Stimulated activated CD8-positive, alpha-beta memory T cell treated with anti-CD3 and anti-CD28 coated beads, Interleukin-4, amount 100 ng/mL, for 1 hour (primary cell): ENCODE measurements at regions not wholly inside any gene's neighbourhood (a gene's known extent, or its start where the extent isn't known, plus 50 kb on each side); places are given as distances from the start of the nearest gene placed in this dataset.

Experiments used
- DNase-seq, 2 donors: peaks; one replicate each; pipeline ENCODE4 v3.0.0-alpha.2; 2020; ENCODE audit warnings: low read depth in 2 of 2, low spot score in 1 of 2

GRCh38 chr10:128280271-128280670 lies 154.0 kb upstream of the MKI67 start:
- DNase-seq, result no peak

- DNase-seq, result no peak
Observed at GRCh38 chr10:128281343-128281742, 155.1 kb upstream of the MKI67 start.

GRCh38 chr10:128281861-128282260 lies 155.6 kb upstream of the MKI67 start:
- DNase-seq, result no peak

- DNase-seq, result no peak
Observed at GRCh38 chr10:128286141-128286761, 160.0 kb upstream of the MKI67 start.

DNA sequence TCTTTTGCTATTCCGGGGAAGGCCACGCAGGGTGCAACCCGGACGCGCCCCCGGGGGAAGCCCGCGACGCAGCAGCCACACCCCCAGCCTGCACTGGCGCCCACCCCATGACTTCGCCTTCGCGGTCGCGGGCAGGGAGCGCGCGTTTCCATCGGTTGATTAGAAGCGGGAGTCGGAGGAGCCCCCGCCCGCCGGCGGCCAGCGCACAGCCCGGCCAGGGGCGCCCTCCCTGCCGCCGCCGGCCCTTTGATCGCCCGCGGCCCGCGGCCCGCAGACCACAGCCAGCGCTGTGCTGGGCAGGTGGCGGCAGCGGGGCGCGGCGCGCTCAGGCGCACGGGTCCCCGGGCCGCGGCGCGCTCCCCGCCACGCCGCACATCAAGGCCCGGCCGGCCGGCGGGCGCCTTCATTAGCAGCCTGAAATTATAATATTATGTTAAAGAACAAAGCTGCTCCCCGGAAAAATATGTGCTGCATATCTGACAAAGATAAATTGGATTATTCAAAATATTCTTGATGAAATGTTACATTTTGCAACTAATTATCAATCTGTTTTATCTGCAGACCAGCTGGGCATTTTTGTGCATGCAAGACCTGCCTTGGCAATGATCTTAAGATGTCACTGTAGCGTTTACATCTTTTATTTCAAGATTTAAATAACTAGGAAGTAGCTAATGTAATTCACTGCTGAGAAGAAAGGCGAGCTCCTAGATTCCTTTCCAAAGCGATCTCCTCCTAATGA lies 160.7 kb upstream of the MKI67 start:
- DNase-seq, result no peak

DNA sequence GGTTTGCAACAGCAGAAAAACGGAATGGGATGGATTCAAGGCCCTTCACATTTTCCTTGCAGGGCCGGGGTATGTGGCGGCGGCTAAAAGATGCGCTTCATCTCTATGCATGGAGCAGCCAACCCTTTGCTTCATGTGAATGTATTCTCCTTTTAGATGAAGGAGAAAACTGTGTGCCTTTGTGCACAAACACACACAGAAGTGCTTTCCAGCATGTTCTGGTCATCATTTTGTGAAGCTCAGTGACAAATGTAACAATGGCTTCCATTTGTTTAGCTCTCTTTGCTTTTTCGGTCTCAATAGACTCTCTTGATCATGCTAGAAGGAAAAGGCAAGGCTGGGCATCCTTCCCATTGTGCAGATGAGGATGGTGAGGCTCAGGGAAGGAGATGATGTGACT lies 161.7 kb upstream of the MKI67 start:
- DNase-seq, result no peak

GRCh38 chr10:128289621-128290020 lies 163.4 kb upstream of the MKI67 start:
- DNase-seq, result no peak

DNA sequence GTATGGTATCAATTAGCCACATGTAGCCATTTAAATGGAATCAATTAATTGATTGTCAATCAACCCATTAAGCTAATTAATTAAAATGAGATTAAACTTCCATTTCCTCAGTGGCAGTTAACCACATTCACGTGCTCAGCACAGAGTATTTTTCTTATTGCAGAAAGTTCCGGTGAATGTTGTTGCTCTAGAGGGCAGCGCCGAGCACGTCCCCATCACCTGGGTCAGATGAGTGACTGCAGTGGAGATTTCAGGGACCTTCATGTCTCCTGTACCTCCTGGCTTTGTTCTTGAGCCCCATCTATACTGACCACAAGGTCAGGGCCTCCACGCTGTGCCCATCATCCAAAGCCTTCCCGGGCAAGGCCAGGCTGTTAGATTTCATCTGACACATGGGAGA lies 168.8 kb upstream of the MKI67 start:
- DNase-seq, result no peak

DNA sequence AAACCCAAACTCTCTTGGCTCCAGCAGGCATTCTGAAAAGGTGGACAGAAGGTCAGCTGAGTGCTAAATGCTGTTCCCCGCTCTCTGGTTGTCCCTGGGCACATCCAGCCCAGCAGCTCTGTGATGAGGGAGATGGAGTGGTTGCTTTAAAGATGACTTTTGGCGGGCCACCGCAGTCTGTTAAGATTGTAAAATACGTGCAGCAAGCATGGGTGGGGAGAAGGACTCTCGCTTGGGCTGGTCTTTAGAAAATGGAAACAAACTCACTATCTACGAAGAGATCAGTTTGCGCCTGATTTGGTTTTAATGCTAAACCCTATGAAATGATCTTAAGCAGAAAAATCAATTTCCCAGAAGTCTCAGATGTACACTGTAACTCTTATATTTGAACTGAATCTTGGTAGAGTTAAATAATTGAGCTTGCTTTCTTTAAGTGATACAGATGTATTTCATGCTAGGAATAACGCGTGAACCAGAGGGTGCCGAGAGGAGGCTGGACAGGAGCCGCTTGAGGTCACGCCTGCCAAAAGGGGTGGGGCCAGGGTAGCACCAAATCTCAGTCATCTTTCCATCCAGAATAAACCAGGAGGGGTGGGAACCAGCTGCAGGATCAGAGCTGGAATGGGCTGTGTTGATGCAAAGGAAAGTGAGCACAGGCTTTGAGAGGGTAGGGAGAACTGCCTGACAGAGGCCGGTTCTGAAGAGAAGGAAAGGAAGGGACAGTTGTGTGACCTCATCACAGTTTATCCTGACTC lies 170.2 kb upstream of the MKI67 start:
- DNase-seq, result no peak

GRCh38 chr10:128297709-128298378 lies 171.6 kb upstream of the MKI67 start:
- DNase-seq, result no peak

GRCh38 chr10:128298587-128298986 lies 172.4 kb upstream of the MKI67 start:
- DNase-seq, result no peak

DNA sequence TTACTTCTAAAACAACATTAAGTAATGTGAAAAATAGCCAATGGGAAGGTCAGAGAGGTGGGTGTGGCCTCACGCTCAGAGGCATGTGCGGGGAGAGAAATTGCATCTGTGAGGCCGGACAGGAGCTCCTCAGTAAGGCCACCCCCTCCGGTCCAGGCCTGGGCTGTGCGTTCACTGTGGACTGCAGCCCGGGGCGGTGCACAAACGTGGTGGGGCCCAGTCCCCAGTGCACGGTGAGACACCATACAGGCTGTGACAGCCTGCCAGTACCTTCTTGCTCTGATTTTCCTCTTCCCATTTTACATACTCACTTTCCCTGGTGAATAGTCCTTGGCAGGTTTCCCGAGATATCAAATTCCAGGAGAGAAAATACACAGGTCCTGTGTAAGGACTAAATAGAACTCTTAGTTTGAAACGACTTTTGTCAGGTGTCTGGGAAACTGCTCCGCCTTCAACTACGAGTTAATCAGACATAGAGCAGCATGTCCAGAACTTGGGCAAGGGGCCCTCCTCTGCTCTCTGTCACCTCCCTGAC lies 174.1 kb upstream of the MKI67 start:
- DNase-seq, result no peak

DNA sequence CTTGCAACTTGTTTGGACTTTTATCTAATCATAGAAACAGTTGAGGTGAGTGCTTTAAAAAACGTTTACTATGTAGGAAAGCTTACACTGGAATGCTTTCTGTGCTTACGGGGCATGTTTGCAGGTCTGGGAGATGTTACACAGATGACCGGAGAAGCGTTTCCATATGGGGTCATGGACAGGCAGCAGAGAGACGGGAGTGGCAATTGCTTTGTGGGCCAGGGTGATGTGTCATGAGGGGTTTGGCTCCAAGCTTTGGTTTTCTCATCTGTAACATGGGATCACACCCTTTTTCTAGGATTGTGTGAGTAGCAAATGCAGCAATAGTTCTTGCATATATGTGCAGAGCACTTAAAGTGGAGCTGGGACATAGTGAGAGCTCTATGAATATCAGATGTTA lies 174.8 kb upstream of the MKI67 start:
- DNase-seq, result no peak

DNA sequence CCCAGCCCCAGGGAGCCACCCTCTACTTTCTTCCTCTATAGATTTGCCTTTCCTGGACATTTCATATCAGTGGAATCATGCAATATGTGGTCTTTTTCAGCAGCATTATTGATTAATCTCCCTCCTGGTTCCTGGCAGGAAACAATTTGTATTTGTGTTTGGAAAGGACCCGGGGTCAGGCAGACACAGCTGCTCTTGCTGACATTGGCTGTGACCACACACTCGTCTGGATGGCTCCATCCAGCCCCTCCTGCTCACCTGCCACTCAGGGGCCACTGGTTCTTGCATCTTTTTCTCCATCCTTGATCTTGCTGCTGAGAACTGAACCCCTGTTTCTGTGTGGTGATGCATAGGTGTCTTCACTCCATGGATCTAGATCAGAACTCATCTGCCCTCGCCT lies 176.6 kb upstream of the MKI67 start:
- no peak for DNase-seq

DNA sequence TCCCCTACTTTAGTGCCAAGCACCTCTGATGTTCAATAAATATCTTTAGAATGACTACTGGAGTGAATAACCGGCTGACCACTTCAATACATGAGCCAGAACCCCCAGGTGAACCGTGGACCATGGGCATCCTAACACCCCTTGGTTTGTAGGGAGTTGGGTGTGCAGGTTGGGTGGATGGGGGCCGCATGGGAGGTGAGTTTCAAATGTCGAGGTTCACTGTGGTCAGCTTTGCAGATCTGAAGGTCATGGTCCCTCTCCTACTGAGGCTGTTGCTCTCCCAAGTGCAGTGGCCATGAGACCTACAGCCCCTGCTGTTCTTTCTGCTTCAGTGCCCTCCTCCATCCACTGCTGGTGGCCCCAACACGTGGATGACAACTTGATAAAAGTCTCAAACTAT lies 178.0 kb upstream of the MKI67 start:
- DNase-seq, result no peak

DNA sequence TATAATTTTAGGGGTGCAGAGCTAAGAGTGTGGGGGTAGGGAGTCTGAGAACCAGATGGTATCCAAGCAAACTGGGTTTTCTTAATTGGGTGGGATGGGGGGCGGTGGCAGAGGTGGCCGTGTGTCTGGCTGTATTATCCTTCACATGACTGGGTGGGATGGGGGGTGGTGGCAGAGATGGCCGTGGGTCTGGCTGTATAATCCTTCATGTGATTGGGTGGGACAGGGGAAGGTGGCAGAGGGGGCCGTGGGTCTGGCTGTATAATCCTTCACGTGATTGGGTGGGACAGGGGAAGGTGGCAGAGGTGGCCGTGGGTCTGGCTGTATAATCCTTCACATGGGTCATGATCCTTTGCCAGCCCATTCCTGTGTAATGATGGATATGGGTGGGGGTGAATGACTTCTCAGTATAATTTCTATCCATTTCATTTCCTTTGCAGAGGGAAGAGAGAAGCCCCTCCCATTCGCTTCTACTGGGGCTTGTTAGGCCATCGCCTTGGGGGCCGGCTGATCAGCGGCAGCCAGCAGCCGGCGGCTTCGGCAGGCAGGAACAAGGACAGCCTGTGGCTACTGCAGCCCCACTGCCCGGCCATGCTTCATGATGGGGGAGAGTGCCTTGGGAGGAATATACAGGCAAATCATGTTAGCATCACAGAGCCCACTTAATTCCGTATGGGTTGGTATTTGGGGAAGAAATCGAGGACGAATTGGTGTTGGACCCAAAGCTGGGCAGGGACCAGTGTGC lies 179.6 kb upstream of the MKI67 start:
- DNase-seq, result no peak

- no peak for DNase-seq
Observed at GRCh38 chr10:128306535-128306934, 180.3 kb upstream of the MKI67 start.

- DNase-seq, result no peak
Observed at GRCh38 chr10:128306966-128307365, 180.7 kb upstream of the MKI67 start.

- DNase-seq, result no peak
Observed at GRCh38 chr10:128307820-128308219, 181.6 kb upstream of the MKI67 start.

- no peak for DNase-seq
Observed at GRCh38 chr10:128310971-128311658, 184.9 kb upstream of the MKI67 start.
